Progenitor cell of endocrine pancreas (in vitro differentiated cells): ENCODE measurements at regions not wholly inside any gene's neighbourhood (a gene's known extent, or its start where the extent isn't known, plus 50 kb on each side); places are given as distances from the start of the nearest gene placed in this dataset.

Experiments used
- DNase-seq: peaks from one replicate; pipeline ENCODE4 v3.0.0; 2021; ENCODE audit warnings: low spot score; ENCODE audit not compliant: unreplicated experiment
- H3K27ac Mint-ChIP-seq: 2 replicates; pipeline ENCODE4 v1.8.0; 2021; ENCODE audit warnings: mild to moderate bottlenecking, moderate library complexity, mixed read lengths
- H3K27me3 Mint-ChIP-seq: 2 replicates; pipeline ENCODE4 v1.8.0; 2021; ENCODE audit warnings: mixed read lengths
- H3K36me3 Mint-ChIP-seq: 2 replicates; pipeline ENCODE4 v1.8.0; 2022; ENCODE audit warnings: mixed read lengths; ENCODE audit not compliant: insufficient read depth
- H3K4me1 Mint-ChIP-seq: 2 replicates; pipeline ENCODE4 v1.8.0; 2021; ENCODE audit warnings: low read depth, mixed read lengths
- H3K4me3 Mint-ChIP-seq: 2 replicates; pipeline ENCODE4 v1.8.0; 2021; ENCODE audit warnings: low read depth, mild to moderate bottlenecking, moderate library complexity, mixed read lengths
- H3K9me3 Mint-ChIP-seq: 2 replicates; pipeline ENCODE4 v1.8.0; 2021; ENCODE audit warnings: low read depth, mixed read lengths
- CTCF ChIP-seq: fragments of 200-600 bp; sonication (generic); IDR thresholded peaks from one replicate; pipeline ENCODE4 v1.5.0; 2021; ENCODE audit warnings: antibody characterized with exemption, mild to moderate bottlenecking; ENCODE audit not compliant: unreplicated experiment

GRCh38 chr2:59149271-59149670, 908.1 kb upstream of the FANCL start:
- no peaks in the 10 kb centered on the region for H3K9me3 Mint-ChIP-seq
- no peak for DNase-seq
- H3K4me3 Mint-ChIP-seq, result no peak overlapping the region
- H3K36me3 Mint-ChIP-seq, result no peaks in the 10 kb centered on the region
- no peaks in the 10 kb centered on the region for H3K27me3 Mint-ChIP-seq
- H3K27ac Mint-ChIP-seq, result no peak overlapping the region
- no peak for TF ChIP-seq CTCF
- H3K4me1 Mint-ChIP-seq, result no peaks in the 10 kb centered on the region

- Mint-ChIP-seq H3K4me1 (peaks cover 9% of the 10 kb centered on the region), H3K27ac (no peak overlapping the region), H3K27me3 (no peaks in the 10 kb centered on the region), H3K36me3 (no peaks in the 10 kb centered on the region), H3K4me3 (no peak overlapping the region), H3K9me3 (no peaks in the 10 kb centered on the region)
- TF ChIP-seq CTCF, result no peak
- DNase-seq, result no peak
These were observed 871.1 kb upstream of the FANCL start for GRCh38 chr2:59112258-59112657.

GRCh38 chr2:59096973-59097372, 855.8 kb upstream of the FANCL start:
- no peak overlapping the region for H3K4me3 Mint-ChIP-seq
- DNase-seq, result no peak
- H3K27ac Mint-ChIP-seq, result no peak overlapping the region
- TF ChIP-seq CTCF, result no peak
- peaks cover 24% of the 10 kb centered on the region for H3K9me3 Mint-ChIP-seq
- H3K27me3 Mint-ChIP-seq, result no peaks in the 10 kb centered on the region
- no peaks in the 10 kb centered on the region for H3K36me3 Mint-ChIP-seq
- no peaks in the 10 kb centered on the region for H3K4me1 Mint-ChIP-seq

DNA sequence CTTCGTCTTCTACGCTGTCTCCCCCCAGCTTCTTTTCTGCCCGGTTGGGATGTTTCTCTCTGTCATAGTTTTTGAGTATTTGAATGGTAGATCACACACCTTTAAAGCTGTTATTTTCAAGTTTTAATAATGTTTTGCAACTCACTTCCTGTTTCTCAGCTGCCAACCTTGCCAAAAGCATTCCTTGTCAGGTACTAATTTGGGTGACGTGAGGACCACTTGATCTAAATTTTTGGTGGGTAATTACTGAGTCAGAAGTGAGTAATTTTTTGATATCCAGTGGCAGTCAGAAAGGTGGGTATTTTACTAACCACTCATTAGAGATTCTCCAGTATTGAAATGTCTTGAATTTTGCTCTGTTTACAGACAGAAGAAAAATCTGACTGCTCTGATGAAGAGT, 852.4 kb upstream of the FANCL start:
- Mint-ChIP-seq H3K4me1 (no peaks in the 10 kb centered on the region), H3K27me3 (no peaks in the 10 kb centered on the region), H3K9me3 (peaks cover 21% of the 10 kb centered on the region), H3K36me3 (no peaks in the 10 kb centered on the region), H3K4me3 (no peak overlapping the region), H3K27ac (no peak overlapping the region)
- DNase-seq, result no peak
- no peak for TF ChIP-seq CTCF

GRCh38 chr2:59084326-59084725, 843.2 kb upstream of the FANCL start:
- H3K27me3 Mint-ChIP-seq, result no peaks in the 10 kb centered on the region
- no peak overlapping the region for H3K27ac Mint-ChIP-seq
- H3K4me3 Mint-ChIP-seq, result no peak overlapping the region
- H3K36me3 Mint-ChIP-seq, result no peaks in the 10 kb centered on the region
- H3K4me1 Mint-ChIP-seq, result no peaks in the 10 kb centered on the region
- no peak for DNase-seq
- no peaks in the 10 kb centered on the region for H3K9me3 Mint-ChIP-seq
- no peak for TF ChIP-seq CTCF
